ENCODE measurements at regions not wholly inside any gene's neighbourhood (a gene's known extent, or its start where the extent isn't known, plus 50 kb on each side); places are given as distances from the start of the nearest gene placed in this dataset.
"Not testable (repeated sequence)": the region's sequence is repeated elsewhere in the genome, so short reads cannot be mapped to it uniquely, and the experiment has no call there.

DNA sequence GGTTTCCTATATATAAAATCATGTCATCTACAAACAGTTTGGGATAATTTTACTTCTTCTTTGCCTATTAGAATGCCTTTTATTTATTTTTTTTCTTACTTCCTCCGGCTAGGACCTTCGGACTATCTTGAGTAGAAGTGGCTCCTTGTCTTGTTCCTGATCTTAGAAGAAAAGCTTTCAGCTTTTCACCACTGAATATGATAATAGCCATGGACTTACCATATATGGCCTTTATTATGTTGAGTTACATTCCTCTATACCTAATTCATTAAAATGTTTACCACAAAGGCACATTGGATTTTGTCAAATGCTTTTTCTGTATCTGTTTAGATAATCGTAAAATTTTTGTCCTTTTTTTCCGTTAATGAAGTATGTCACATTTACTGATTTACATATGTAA is 395.7 kb downstream of the NXPH1 start:
- no peak for DNase-seq (ENCODE audit: extremely low spot score)
- POLR2A ChIA-PET = no interaction called here
- TF ChIP-seq, protein P1, sequence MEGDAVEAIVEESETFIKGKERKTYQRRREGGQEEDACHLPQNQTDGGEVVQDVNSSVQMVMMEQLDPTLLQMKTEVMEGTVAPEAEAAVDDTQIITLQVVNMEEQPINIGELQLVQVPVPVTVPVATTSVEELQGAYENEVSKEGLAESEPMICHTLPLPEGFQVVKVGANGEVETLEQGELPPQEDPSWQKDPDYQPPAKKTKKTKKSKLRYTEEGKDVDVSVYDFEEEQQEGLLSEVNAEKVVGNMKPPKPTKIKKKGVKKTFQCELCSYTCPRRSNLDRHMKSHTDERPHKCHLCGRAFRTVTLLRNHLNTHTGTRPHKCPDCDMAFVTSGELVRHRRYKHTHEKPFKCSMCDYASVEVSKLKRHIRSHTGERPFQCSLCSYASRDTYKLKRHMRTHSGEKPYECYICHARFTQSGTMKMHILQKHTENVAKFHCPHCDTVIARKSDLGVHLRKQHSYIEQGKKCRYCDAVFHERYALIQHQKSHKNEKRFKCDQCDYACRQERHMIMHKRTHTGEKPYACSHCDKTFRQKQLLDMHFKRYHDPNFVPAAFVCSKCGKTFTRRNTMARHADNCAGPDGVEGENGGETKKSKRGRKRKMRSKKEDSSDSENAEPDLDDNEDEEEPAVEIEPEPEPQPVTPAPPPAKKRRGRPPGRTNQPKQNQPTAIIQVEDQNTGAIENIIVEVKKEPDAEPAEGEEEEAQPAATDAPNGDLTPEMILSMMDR (IDR thresholded peaks at IDR 0.05; ENCODE audit: control extremely low read depth, extremely low read depth, low read depth, missing control alignments) = no peak
- CTCF ChIA-PET = no interaction called here

DNA sequence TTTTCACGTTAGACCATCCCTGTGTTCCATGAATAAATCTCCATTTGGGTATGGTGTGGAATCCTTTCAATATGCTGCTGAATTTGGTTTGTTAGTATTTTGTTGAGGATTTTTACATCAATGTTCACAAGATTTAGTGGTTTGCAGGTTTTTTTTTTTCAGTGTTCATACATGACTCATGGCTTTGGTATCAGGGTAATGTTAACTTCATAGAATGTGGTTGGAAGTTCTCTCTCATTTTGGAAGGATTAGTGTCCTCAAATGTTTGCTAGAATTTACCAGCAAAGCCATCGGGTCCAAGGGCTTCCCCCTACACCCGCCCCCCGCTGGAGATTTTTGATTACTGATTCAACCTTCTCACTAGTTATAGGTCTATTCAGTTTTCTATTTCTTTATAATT is 398.0 kb downstream of the NXPH1 start:
- ChIA-PET POLR2A (no interaction called here), CTCF (no interaction called here)
- TF ChIP-seq, protein P1 (IDR thresholded peaks at IDR 0.05; ENCODE audit: control extremely low read depth, extremely low read depth, low read depth, missing control alignments) = no peak
- no peak for DNase-seq (ENCODE audit: extremely low spot score)

DNA sequence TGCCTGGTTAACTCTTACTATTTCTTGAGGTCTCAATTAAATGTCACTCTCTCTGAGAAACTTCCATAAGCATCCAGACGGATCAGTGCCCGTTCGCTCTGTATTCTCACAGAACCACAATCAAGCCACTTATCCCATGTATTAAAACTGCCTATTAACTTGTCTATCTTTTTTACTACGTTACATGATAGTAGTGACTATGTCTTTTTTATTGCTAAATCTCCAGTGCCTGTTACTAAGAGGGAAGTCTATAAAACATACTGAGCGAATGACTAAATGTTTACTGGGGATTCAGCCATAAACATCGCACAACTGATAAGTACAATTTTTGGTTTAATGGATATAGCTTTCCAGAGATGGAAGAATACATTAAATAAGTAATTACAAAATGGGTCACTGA is 399.9 kb downstream of the NXPH1 start:
- POLR2A ChIA-PET = no interaction called here
- TF ChIP-seq, protein P1 (IDR thresholded peaks at IDR 0.05; ENCODE audit: control extremely low read depth, extremely low read depth, low read depth, missing control alignments) = no peak

DNA sequence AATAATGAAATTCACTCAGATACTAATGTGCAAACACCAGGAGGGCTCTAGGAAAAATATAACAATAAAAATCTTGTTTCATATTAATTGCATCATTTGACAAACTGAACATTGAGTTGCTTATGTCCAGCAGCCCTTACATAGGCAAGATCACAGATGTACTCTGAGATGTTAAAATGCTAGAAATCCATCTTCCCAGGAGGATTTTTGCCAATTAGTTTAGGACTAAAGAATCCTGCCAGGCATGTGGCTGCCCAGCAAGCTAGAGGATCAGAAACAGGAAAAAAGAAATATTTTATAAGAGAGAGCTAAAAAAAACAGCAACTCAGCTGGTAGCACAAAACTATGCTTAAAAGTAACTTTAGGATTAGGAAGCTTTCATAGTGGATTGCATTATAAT is 407.8 kb downstream of the NXPH1 start:
- TF ChIP-seq, protein P1 (IDR thresholded peaks at IDR 0.05; ENCODE audit: control extremely low read depth, extremely low read depth, low read depth, missing control alignments) = no peak
- ChIA-PET CTCF (no interaction called here), POLR2A (interaction anchor here (0.6 kb wide), 1 partner anchor 1077 kb away, joined by 3 read pairs; no protein-coding TSS in a partner anchor)
- DNase-seq (ENCODE audit: extremely low spot score) = no peak

More for the DNA sequence above, 399.9 kb downstream of the NXPH1 start:
- no peak for DNase-seq (ENCODE audit: extremely low spot score)
- CTCF ChIA-PET = no interaction called here

DNA sequence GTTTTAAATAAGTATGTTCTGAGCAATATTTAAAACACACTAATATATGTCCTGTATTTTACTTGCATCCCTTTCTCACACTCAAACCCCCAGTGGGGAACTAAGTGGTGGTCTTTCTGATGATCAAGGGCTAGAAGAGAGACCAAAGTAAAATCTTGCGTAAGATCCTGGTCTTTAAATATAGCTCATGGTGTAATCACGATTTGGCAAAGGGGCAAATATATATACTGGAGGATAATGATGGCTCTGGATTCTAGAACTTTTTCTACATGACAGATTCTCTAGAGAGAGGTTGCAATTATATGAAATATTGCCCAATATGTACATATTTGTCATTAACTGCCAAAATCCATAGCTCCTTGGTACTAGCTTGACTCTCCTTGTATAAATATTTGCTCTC is 438.3 kb downstream of the NXPH1 start:
- DNase-seq (ENCODE audit: extremely low spot score) = no peak
- POLR2A ChIA-PET = no interaction called here
- CTCF ChIA-PET = no interaction called here
- TF ChIP-seq, protein P1 (IDR thresholded peaks at IDR 0.05; ENCODE audit: control extremely low read depth, extremely low read depth, low read depth, missing control alignments) = no peak

DNA sequence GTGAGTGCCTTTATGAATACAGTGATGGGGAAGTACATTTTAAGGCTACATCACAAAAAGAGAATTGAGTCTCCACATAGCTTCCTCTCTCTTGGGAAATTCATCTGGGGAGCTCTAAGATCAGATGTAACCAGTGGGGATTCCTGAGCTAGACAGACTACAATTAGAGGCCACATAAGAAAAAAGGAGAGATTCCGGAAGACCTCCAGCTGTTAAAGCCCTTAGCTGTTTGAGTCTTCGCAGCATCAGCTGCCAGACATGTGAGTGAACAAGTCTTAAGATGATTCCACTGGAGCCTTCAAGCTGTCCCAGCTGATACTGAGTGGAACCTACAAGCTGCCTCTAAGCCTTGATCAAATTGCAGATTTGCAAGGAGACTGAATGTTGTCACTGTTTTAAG is 448.5 kb downstream of the NXPH1 start:
- CTCF ChIA-PET = no interaction called here
- TF ChIP-seq, protein P1 (IDR thresholded peaks at IDR 0.05; ENCODE audit: control extremely low read depth, extremely low read depth, low read depth, missing control alignments) = no peak
- POLR2A ChIA-PET = no interaction called here
- DNase-seq (ENCODE audit: extremely low spot score) = no peak

DNA sequence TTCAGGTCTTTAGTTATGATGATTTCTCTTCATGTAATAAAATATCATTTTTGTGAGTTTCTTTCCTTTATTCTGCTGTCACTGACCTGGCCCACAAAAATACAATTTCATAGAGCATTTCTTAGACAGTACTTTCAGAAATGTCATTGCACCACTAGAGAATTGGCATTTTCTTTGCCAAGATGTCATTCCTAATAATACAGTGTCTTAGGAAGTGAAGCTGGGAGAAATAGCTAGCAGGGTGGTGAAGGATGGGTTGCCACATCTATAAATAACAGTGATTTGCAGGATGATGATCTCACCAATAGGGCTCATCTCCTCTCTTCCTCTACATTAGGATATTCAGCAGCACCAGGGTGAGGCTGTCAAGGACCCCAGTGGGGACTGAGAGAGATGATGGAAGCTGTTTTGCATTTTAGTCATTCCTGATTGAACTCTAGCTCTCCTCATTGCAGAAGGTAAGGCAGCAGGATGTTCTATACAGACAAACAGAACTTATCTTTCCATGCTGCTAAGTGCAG is 452.1 kb downstream of the NXPH1 start:
- DNase-seq (ENCODE audit: extremely low spot score) = no peak
- ChIA-PET CTCF (no interaction called here), POLR2A (no interaction called here)
- TF ChIP-seq, protein P1 (IDR thresholded peaks at IDR 0.05; ENCODE audit: control extremely low read depth, extremely low read depth, low read depth, missing control alignments) = no peak

DNA sequence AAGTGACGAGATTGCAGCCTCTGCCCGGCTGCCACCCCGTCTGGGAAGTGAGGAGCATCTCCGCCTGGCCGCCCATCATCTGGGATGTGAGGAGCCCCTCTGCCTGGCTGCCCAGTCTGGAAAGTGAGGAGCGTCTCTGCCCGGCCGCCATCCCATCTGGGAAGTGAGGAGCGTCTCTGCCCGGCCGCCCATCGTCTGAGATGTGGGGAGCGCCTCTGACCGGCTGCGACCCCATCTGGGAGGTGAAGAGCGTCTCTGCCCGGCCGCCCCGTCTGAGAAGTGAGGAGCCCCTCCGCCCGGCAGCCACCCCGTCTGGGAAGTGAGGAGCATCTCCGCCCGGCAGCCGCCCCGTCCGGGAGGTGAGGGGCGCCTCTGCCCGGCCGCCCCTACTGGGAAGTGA is 456.9 kb downstream of the NXPH1 start:
- POLR2A ChIA-PET; DNase-seq (ENCODE audit: extremely low spot score); CTCF ChIA-PET: not testable (repeated sequence)
